Activated CD8-positive, alpha-beta memory T cell treated with anti-CD3 and anti-CD28 coated beads for 48 hours (primary cell): ENCODE measurements at regions not wholly inside any gene's neighbourhood (a gene's known extent, or its start where the extent isn't known, plus 50 kb on each side); places are given as distances from the start of the nearest gene placed in this dataset.

Source experiments
- DNase-seq, 3 experiments: peaks; one replicate each; pipeline ENCODE4 v3.0.0-alpha.2; 2020; ENCODE audit warnings: low read depth in 2 of 3, low spot score in 2 of 3

DNA sequence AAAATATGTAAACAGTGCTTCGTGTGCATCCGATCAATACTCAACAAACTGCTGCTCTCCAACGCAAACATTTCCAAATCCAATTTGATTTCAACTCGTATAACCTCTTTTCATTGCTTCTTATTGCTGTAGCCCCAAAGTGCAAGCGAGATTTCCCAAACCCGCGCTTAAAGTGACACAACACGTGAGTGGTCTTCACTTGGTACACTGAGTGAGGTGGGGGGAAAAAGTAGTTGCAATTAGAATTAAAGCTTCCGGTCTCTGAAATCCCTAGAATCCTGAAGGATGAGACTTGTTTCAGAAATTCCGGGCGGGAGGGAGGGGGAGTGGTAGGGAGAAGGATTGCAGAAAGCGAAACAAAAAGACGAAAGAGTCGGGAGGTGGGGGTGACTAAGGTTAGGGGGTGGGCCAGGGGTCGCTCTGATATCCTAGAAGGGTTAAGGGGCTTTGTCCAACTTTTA is 387.5 kb downstream of the BCAT1 start:
- no peak for DNase-seq

DNA sequence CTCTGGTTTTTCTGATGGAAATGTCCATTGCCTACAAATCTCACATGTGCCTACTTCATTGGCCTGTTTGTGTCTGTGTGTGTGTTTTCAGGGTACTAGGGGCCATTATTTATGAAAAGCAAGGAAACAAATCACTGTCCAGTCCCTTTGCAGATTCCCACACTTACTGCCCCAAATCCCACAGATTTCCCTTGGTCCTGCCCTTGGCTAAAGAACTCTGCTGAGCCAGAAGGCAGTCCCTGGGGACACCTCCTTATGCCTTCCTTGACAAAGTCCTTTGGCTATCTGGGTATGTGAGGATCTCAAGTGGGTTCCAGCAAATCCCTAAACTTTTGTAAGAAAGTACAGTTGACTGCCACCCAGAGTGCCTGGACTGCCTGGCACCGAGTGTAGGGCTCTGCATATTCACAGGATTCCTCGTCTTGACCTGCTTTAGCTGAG is 388.1 kb downstream of the BCAT1 start:
- no peak for DNase-seq

DNA sequence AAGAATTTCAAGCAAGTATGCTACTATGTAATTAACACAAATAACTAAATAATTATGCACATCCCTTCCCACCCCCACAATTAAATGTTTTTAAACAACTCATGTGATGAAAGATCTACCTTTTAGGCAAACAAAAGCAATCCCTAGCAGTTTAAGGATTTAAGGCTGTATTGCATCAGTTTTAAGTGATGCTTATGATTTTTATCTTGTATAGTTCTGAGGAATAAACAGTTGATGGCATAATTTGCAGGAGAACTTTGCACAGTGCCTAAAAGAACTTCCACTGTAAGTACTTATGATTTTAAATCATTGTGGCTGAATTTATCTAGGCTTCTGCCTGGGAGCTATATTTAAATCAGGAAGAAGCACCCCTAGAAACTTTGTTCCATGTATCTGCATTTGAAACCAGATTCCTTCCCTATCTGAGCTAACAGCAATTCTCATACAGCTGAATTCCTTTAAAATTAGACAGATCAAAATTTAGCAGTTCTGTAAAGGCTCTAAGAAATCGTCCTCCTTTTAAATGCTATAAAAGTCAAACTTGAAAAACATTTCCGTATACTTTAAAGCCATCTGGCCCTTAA is 388.6 kb downstream of the BCAT1 start:
- DNase-seq: no peak

- DNase-seq: no peak
Observed at GRCh38 chr12:24557738-24558137, 391.2 kb downstream of the BCAT1 start.

DNA sequence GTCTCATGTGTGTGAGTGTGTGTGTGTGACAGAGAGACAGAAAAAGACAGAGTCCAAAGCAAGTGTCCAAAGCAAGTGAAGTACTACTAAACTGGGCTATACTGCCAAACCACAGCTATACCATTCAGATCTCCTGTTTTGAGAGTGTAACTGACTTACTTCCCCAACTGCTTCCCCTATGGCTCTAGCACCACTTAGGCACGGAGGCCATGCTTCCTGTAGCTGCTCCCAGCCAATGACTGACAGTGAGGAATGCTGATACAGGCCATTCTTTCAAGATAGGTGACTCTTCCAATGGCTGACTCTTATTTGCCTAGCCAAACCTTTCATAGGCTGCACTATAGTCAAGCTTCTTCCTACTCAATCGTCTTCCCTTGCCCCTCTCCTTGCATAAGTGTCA is 393.2 kb downstream of the BCAT1 start:
- no peak for DNase-seq

- DNase-seq: no peak
Observed at GRCh38 chr12:24554612-24555295, 394.1 kb downstream of the BCAT1 start.

- no peak for DNase-seq
Observed at GRCh38 chr12:24553259-24553658, 395.6 kb downstream of the BCAT1 start.

GRCh38 chr12:24551163-24551786 is 397.6 kb downstream of the BCAT1 start:
- DNase-seq: no peak

GRCh38 chr12:24550609-24551008 is 398.3 kb downstream of the BCAT1 start:
- no peak for DNase-seq

- no peak for DNase-seq
Observed at GRCh38 chr12:24546661-24547060, 402.2 kb downstream of the BCAT1 start.

DNA sequence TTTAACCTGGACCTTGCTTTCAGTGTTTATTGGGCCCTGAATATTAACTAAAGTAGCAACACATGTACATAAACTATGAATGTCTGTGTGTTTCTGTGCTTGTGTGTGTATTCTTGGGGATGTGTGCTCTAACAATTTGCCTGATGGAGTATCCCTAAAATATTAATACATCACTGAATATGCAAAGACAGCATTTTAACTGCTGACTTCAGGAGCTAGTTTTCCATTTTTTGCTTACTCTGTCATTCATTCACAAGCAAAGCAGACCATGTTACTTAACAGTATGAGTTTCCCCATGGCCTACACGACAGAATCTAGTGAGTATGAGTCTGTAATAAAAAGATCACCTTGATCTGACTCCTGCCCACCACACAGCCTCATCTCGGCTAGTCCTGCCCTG is 402.8 kb downstream of the BCAT1 start:
- no peak for DNase-seq

DNA sequence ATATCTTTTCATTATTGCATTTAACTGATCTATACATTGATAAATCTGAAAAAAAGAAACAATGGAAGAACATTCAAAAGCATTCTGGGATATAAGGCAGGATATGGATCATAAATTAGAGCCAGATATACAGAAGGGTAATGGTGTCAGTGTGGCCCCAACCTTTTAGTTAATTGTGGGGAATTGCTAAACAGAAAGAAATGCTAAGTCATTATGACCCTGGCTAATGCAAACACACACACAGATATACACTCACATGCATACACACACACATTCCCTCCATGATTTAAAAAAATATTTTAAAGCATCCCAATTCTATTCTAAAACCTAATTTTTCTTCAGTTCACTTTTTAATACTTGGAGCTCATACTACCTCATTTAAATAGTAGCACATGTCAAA is 404.5 kb downstream of the BCAT1 start:
- no peak for DNase-seq

GRCh38 chr12:24541193-24541871 is 407.6 kb downstream of the BCAT1 start:
- DNase-seq: no peak

DNA sequence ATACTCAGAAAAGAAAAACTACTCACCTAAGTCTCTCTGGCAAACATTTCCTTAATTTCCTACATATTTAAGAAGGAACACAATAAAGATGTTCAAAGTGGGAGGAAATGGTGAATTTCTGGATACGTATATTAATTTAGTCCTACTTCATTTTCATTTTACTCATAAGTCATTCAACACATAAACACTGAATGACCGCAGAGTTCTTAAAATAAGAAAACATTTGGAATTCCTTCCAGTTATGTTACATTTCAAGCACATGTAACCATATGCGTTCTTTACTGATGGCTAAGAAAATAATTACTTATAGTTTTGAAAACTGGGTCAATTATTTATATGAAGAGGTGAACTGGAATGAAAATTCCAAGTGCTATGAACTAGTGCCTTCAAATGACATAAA is 409.3 kb downstream of the BCAT1 start:
- DNase-seq: no peak

DNA sequence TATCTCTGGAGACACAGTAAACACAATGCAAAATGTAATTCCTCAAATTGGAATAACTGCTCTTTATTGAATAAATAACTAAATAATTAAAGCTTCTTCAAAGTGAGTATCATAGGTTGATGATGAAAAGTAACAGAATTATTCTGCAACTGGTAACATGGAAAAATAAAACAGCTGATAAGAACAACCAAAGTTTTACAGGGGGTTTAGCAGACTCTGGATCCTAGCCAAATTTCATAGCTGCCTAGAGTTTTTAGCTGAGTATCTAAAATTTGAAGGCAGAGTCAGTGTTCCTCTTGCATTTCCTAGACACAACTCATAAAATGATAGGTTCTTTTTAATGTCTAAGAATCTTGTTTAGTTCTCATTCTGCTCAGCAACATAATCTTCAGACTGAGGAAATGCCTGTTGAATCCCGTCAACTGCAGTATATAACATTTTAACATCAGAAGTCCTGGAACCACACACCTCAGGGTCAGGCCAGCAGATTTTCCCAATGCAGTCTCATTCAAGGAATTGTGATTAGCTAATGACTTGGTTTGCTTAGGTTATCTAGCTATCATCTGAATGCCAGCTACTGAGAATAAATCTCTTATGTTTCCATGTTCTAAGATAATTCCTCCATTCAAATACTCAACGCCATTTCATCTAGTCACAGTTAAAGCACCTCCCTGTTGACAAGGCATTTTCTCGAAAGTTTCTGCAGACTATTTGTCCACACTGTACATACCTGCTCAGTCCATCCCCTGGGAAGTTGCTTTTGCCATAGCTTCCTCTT is 411.6 kb downstream of the BCAT1 start:
- DNase-seq: no peak

DNA sequence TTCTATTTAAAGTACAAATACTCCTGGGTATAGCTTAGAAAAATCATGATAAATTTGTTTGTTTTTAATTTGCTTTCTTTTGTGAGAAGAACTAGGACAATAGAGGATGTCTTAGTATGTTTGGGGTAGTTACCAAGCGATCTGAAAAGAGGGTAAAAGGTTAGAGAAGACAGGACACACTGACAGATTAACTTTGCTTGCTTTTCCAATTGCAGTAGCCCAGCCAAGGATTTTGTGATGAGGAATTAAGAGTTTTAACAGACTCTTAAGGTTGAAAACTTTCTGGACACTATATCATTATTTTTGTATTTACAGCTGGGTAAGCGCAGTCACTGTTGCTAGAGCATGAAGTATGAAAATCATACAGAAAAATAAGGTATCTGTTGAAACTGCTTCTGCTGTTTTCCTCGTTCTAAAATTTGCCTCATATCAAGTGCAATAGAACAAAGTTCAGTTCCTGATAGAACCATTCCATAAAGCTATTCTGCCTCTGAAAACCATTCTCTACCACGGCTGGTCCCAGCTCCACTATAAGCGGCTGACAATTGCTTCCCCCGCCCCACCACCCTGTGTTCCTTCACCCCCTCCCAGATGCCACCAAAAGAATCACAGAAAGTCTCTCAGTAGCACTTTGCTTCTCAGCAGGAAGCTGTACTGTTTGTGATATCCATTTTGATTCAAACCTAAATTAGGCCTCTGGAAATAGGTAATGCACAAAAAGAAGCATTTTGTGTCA is 413.4 kb downstream of the BCAT1 start:
- no peak for DNase-seq

DNA sequence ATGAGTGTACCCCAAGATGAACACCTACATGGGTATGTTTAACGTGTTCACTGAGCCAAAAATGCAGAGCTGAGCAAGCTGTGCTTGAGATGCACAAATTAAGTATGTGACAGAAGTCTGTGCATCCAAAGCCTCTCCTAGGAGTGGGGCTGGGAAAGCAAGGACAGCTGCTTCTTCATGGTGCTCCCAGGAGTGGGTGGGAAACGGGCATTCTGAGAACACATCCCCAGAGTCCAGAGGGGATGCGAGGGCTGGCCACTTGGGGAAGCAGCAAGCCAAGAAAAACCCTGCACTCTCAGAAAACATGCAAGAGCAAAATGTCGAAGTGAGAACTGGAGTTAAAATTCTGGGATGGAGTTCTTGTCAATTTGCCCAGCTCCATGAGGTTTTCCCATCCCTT is 414.3 kb downstream of the BCAT1 start:
- no peak for DNase-seq

GRCh38 chr12:24533716-24534352 is 415.1 kb downstream of the BCAT1 start:
- DNase-seq: no peak

DNA sequence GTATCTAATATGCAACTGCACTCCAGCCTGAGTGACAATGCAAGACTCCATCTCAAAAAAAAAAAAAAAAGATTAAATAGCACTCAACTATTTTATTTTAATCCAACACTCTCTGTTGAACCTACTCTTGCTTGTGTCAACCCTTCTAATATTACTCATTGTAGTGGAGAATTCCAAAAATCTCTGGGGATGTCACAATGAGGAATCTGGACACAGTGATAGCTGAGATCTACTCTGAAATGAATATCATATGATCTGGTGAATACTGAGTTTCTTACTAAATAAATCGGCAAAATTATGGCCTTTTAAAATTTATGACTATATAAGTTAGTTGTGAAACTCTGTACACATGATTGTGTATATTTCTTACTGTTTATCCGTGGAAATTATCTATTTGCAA is 418.2 kb downstream of the BCAT1 start:
- no peak for DNase-seq

GRCh38 chr12:24527102-24527501 is 421.8 kb downstream of the BCAT1 start:
- no peak for DNase-seq
